Kidney (tissue), 13 donors: ENCODE measurements at regions not wholly inside any gene's neighbourhood (a gene's known extent, or its start where the extent isn't known, plus 50 kb on each side); places are given as distances from the start of the nearest gene placed in this dataset.

Source experiments
- DNase-seq, 5 donors: peaks; one replicate each; pipeline ENCODE4 v3.0.0-alpha.2; 2013 to 2020
- FAIRE-seq: peaks from 2 replicates; lab custom pipeline; 2012; peaks lifted over from hg19 to GRCh38; lab: Jason Lieb, UNC
- H3K27ac ChIP-seq, 2 donors: one replicate each; pipeline ENCODE4 v1.7.0; 2013; ENCODE audit warnings: low read depth in 2 of 2, low read length in 2 of 2, inconsistent platforms in 1 of 2
- H3K27me3 ChIP-seq: one replicate; pipeline ENCODE4 v1.7.1; 2013; ENCODE audit warnings: low read length, inconsistent platforms; ENCODE audit not compliant: control insufficient read depth, insufficient read depth
- H3K36me3 ChIP-seq, 3 donors: one replicate each; pipeline versions ENCODE4 v1.7.0 to v1.7.1; 2013; ENCODE audit warnings: low read length in 3 of 3, control low read depth in 1 of 3, inconsistent platforms in 1 of 3; ENCODE audit not compliant: insufficient read depth in 3 of 3, control insufficient read depth in 2 of 3
- H3K4me1 ChIP-seq, 3 donors: one replicate each; pipeline versions ENCODE4 v1.7.0 to v1.7.1; 2013; ENCODE audit warnings: low read length in 3 of 3, inconsistent platforms in 1 of 3, low read depth in 1 of 3; ENCODE audit not compliant: control insufficient read depth in 2 of 3, insufficient read depth in 2 of 3
- H3K4me3 ChIP-seq, 3 donors: one replicate each; pipeline versions ENCODE4 v1.7.0 to v1.8.1; 2013; ENCODE audit warnings: low read length in 3 of 3, control low read depth in 1 of 3, inconsistent platforms in 1 of 3
- H3K9ac ChIP-seq, 3 donors: one replicate each; pipeline versions ENCODE4 v1.7.0 to v1.7.1; 2013; ENCODE audit warnings: low read length in 3 of 3, control low read depth in 1 of 3, inconsistent platforms in 1 of 3
- H3K9me3 ChIP-seq, 3 donors: one replicate each; pipeline versions ENCODE4 v1.7.0 to v1.7.1; 2013; ENCODE audit warnings: low read length in 3 of 3, control low read depth in 1 of 3, inconsistent platforms in 1 of 3; ENCODE audit not compliant: control insufficient read depth in 2 of 3, insufficient read depth in 1 of 3
- CTCF ChIP-seq: IDR thresholded peaks from 3 replicates; pipeline ENCODE4 v1.5.1; 2012; ENCODE audit warnings: mild to moderate bottlenecking, moderate library complexity, borderline replicate concordance; ENCODE audit not compliant: insufficient read depth; ENCODE audit errors: extremely low read depth
- intact Hi-C: fragments of 100-400 bp; cut with DNase I; formaldehyde crosslinking; loops from one replicate; pipeline ENCODE4 v1.11.1; 2022
- donor health status: control.
- donor health status: control.
- donor health status: control.
- donor health status: control.
- donor health status: control.
- donor health status: DM: yes; HTN: yes; CAD: no.
- donor health status: Normal renal cell carcinoma (clear cell type).

GRCh38 chr10:131703541-131703940 lies 197.3 kb upstream of the PPP2R2D start:
- peak in 1 of 5 donors; percentile 8 for DNase-seq
- no peak overlapping the region for H3K9ac ChIP-seq
- no peak overlapping the region for H3K4me3 ChIP-seq
- H3K27me3 ChIP-seq = no peaks in the 10 kb centered on the region
- FAIRE-seq = no peak
- no peak overlapping the region for H3K27ac ChIP-seq
- no peaks in the 10 kb centered on the region for H3K36me3 ChIP-seq
- no peak for TF ChIP-seq CTCF
- H3K9me3 ChIP-seq = peaks cover 0 to 14% (median 0%) of the 10 kb centered on the region in 3 donors
- intact Hi-C loops = no loop called here
- no peaks in the 10 kb centered on the region for H3K4me1 ChIP-seq

DNA sequence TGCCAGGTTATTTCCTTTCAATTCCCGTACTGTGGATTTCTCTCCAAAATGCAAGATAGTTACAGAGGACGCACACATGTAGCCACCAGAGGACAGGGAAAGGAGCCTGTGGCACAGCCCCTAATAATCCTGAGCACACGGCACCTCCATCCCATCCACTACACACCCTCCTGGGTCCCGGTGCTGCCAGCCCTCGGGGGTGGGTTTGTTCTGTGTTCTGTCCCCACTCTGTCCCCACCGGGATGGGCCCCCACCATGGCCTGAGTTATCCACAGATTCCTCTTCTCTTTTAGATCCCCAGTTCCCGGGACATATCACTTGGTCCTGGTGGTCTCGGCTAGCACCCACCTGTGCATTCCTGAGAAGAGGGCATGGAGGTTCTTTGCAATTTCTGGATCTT lies 196.9 kb upstream of the PPP2R2D start:
- Histone ChIP-seq H3K36me3 (no peaks in the 10 kb centered on the region), H3K9me3 (peaks cover 0 to 14% (median 0%) of the 10 kb centered on the region in 3 donors), H3K4me1 (no peaks in the 10 kb centered on the region), H3K9ac (no peak overlapping the region), H3K27ac (no peak overlapping the region), H3K4me3 (no peak overlapping the region), H3K27me3 (no peaks in the 10 kb centered on the region)
- intact Hi-C loops = no loop called here
- no peak for TF ChIP-seq CTCF
- FAIRE-seq = no peak
- DNase-seq = peak in 3 of 5 donors; percentile 4 to 17 (median 11)

- no peak for TF ChIP-seq CTCF
- no peak overlapping the region for H3K27ac ChIP-seq
- H3K9ac ChIP-seq = no peak overlapping the region
- intact Hi-C loops = no loop called here
- H3K4me1 ChIP-seq = no peaks in the 10 kb centered on the region
- DNase-seq (peak in 2 of 5 donors; percentile 4 to 16), FAIRE-seq (no peak)
- H3K36me3 ChIP-seq = no peaks in the 10 kb centered on the region
- H3K9me3 ChIP-seq = peaks cover 0 to 14% (median 0%) of the 10 kb centered on the region in 3 donors
- no peak overlapping the region for H3K4me3 ChIP-seq
- no peaks in the 10 kb centered on the region for H3K27me3 ChIP-seq
Measured at GRCh38 chr10:131706476-131706875, 194.3 kb upstream of the PPP2R2D start.

DNA sequence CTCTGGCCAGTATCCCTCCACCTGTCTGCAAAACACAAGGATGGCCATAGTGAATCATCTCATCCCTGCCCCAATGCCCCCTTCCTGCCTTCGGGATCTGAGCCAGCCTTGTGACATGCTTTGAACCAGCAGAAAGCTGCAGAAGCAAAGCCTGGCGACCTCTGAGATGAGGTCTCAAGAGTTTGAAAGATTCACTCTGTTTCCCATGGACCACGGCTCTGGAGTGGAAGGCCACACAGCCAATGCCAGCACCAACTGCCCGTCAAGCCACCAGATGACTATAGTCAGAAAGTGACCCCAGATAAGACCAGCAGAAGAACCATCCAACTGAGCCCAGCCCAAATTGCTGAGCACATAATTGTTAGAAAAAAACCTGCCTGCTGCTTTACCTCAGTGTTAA lies 193.9 kb upstream of the PPP2R2D start:
- peaks cover 0 to 14% (median 0%) of the 10 kb centered on the region in 3 donors for H3K9me3 ChIP-seq
- H3K27me3 ChIP-seq = no peaks in the 10 kb centered on the region
- no peak for FAIRE-seq
- intact Hi-C loops = no loop called here
- H3K27ac ChIP-seq = no peak overlapping the region
- H3K9ac ChIP-seq = no peak overlapping the region
- no peak for DNase-seq
- H3K4me1 ChIP-seq = no peaks in the 10 kb centered on the region
- H3K4me3 ChIP-seq = no peak overlapping the region
- H3K36me3 ChIP-seq = no peaks in the 10 kb centered on the region
- TF ChIP-seq CTCF = no peak
